ENCODE measurements at regions not wholly inside any gene's neighbourhood (a gene's known extent, or its start where the extent isn't known, plus 50 kb on each side); places are given as distances from the start of the nearest gene placed in this dataset.

DNA sequence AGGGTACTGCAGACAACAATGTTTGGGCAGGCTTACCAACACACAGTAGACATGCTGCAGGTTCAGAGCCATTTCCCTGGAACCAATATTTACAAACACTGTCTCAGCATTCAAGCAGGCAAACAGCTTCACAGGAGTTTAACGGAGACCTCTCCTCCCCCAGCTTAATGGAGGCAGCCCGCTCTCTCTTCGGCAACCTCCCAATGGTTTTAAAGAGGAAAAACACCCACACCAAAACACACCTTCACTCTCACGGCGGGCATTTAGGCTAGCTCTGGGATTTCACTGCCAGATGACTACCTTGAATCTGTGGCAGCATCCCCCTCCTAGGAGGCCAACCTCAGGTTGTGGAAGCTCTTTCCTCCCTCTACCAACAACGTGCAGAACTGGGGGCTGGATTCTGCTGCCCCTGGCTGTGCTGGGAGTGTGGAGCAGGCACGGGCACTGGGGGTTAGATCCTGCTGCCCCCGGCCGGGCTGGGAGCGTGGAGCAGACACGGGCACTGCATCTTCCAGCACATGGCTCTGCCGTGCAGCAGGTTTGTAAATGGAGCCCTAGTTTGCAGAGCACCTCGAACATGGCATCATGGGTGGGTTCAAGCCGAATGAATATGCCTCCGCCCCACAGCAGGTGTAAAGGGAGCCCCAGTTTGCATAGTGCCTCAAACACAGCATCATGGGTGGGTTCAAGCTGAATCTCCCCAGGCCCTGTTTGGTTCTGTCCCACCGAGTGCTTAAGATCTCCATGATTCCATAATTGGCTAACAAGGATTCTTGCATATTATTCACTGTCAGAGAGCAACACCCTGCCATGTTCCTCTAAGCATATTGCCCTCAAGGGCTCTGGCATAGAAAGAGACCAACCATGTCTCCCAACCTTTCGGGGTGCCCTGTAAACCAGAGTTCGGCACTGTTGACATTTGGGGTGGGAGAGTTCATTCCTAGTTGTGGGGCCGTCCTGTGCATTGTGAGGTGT lies 86.4 kb downstream of the RBFOX3 start:
- no peaks in the 10 kb centered on the region for H3K4me1 ChIP-seq (ENCODE audit: control insufficient read depth in 2 of 2, insufficient read depth in 2 of 2, low read length in 2 of 2)
- H3K27me3 ChIP-seq (ENCODE audit: control insufficient read depth in 2 of 2, insufficient read depth in 2 of 2, low read length in 2 of 2): peaks cover 8 to 17% of the 10 kb centered on the region in 2 donors
- H3K9me3 ChIP-seq (ENCODE audit: control insufficient read depth in 2 of 2, low read length in 2 of 2): no peaks in the 10 kb centered on the region
- no peak overlapping the region for H3K4me3 ChIP-seq (ENCODE audit: low read length in 2 of 2)
- H3K27ac ChIP-seq (ENCODE audit: low read depth in 2 of 2, low read length in 2 of 2): no peak overlapping the region
- H3K9ac ChIP-seq (ENCODE audit: low read depth in 1 of 2, low read length in 2 of 2): no peak overlapping the region
- H3K36me3 ChIP-seq (ENCODE audit: control insufficient read depth in 2 of 2, insufficient read depth in 2 of 2, low read length in 2 of 2): no peaks in the 10 kb centered on the region

DNA sequence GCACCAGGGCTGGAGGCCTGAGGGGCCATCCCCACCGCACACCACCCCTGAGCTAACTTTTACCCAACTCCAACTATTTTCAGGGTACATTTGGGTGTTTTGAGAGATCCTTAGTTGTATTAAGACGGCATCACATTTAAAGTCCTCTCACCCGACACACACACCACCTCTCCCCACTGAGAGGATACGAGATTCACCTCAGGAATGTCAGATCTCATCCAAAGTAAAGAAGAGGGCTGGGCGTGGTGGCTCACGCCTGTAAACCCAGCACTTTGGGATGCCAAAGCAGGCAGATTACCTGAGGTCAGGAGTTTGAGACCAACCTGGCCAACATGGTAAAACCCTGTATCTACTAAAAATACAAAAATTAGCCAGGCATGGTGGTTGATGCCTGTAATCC lies 88.4 kb downstream of the RBFOX3 start:
- H3K4me1 ChIP-seq (ENCODE audit: control insufficient read depth in 2 of 2, insufficient read depth in 2 of 2, low read length in 2 of 2): no peaks in the 10 kb centered on the region
- H3K36me3 ChIP-seq (ENCODE audit: control insufficient read depth in 2 of 2, insufficient read depth in 2 of 2, low read length in 2 of 2): no peaks in the 10 kb centered on the region
- H3K9me3 ChIP-seq (ENCODE audit: control insufficient read depth in 2 of 2, low read length in 2 of 2): no peaks in the 10 kb centered on the region
- H3K4me3 ChIP-seq (ENCODE audit: low read length in 2 of 2): no peak overlapping the region
- peaks cover 11 to 19% of the 10 kb centered on the region in 2 donors for H3K27me3 ChIP-seq (ENCODE audit: control insufficient read depth in 2 of 2, insufficient read depth in 2 of 2, low read length in 2 of 2)
- H3K9ac ChIP-seq (ENCODE audit: low read depth in 1 of 2, low read length in 2 of 2): no peak overlapping the region
- no peak overlapping the region for H3K27ac ChIP-seq (ENCODE audit: low read depth in 2 of 2, low read length in 2 of 2)

DNA sequence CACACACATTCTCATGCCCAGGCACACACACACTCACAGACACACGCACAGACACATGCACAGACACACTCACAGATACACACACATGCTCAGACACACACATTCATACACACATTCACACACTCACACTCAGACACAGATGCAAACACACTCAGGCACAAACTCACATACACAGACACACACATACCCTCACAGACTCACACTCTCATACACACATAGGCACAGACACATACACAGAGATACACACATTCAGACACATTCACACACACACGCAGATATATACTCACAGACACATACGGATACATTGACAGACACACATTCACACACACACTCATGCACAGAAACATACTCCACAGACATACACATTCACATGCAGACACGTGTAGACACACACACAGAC lies 89.6 kb downstream of the RBFOX3 start:
- H3K4me3 ChIP-seq (ENCODE audit: low read length in 2 of 2): no peak overlapping the region
- H3K27ac ChIP-seq (ENCODE audit: low read depth in 2 of 2, low read length in 2 of 2): no peak overlapping the region
- H3K27me3 ChIP-seq (ENCODE audit: control insufficient read depth in 2 of 2, insufficient read depth in 2 of 2, low read length in 2 of 2): peaks cover 12 to 19% of the 10 kb centered on the region in 2 donors
- H3K4me1 ChIP-seq (ENCODE audit: control insufficient read depth in 2 of 2, insufficient read depth in 2 of 2, low read length in 2 of 2): no peaks in the 10 kb centered on the region
- no peak overlapping the region for H3K9ac ChIP-seq (ENCODE audit: low read depth in 1 of 2, low read length in 2 of 2)
- no peaks in the 10 kb centered on the region for H3K9me3 ChIP-seq (ENCODE audit: control insufficient read depth in 2 of 2, low read length in 2 of 2)
- no peaks in the 10 kb centered on the region for H3K36me3 ChIP-seq (ENCODE audit: control insufficient read depth in 2 of 2, insufficient read depth in 2 of 2, low read length in 2 of 2)

DNA sequence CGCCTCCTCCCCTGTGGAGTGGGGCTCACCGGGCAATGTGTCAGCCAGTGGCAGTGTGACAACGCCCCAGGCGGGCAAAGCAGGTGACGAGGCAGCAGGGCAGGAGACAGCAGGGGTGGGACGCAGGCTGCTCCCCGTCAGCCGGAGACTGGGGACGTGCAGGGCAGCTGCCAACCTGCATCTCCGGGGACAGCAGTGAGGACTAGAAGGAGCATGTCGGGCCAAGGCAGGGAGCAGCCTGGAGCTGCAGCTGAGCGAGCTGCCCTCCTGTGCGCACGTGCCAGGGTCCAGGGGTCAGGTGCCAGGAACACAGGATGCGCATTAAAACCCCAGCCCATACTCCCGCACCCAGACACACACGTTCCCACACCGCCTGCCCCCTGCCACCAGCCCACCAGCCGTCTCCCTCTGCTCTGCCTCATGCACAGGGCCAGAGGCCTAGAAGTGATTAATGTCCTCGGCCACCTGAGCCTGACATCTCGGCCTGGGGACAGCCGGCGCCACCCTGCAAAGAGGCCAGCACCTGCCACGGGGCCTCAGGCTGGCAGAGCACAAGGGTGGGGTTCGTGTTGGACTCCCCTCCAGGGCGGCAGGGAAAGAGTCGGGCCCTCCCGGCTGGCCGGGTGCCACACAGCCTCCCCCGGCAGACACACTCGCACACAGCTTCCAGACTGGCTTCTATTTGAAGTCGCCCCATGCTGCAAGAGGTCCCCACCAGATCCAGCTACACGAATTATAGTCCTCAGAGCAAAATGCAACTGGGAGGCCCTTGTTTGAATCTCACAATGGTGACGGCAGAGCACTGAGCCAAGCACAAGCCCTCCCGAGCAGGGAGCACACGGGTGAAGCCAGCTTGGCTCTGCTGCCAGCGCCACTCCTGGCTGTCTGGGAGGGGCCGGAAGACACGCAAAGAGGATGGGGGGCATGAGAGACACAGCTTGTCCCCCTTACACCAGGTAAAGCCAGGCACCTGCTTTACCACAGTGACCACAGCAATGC lies 90.4 kb downstream of the RBFOX3 start:
- Histone ChIP-seq H3K9me3 (ENCODE audit: control insufficient read depth in 2 of 2, low read length in 2 of 2) (no peaks in the 10 kb centered on the region), H3K4me3 (ENCODE audit: low read length in 2 of 2) (no peak overlapping the region), H3K27me3 (ENCODE audit: control insufficient read depth in 2 of 2, insufficient read depth in 2 of 2, low read length in 2 of 2) (peaks cover 12 to 19% of the 10 kb centered on the region in 2 donors), H3K36me3 (ENCODE audit: control insufficient read depth in 2 of 2, insufficient read depth in 2 of 2, low read length in 2 of 2) (no peaks in the 10 kb centered on the region), H3K9ac (ENCODE audit: low read depth in 1 of 2, low read length in 2 of 2) (no peak overlapping the region), H3K27ac (ENCODE audit: low read depth in 2 of 2, low read length in 2 of 2) (no peak overlapping the region), H3K4me1 (ENCODE audit: control insufficient read depth in 2 of 2, insufficient read depth in 2 of 2, low read length in 2 of 2) (no peaks in the 10 kb centered on the region)

DNA sequence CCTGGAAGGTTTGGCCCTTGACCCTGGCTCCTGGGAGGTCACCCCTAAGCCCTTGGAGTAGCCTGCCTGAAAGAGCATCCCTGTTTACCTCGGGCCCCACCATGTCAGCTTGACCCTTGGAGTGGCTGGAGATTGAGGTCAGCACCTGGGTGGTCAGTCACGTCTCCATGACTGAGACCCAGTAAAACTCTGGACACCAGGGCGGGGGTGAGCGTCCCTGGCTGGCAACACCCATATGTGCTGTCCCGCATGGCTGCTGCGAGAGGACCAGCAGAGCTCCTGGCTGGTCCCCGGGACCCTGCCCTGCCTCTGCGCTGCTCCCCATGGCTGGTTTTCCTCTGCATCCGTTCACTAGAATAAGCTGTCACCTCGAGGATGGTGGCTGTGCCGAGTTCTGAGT lies 91.2 kb downstream of the RBFOX3 start:
- Histone ChIP-seq H3K27me3 (ENCODE audit: control insufficient read depth in 2 of 2, insufficient read depth in 2 of 2, low read length in 2 of 2) (peaks cover 9 to 19% of the 10 kb centered on the region in 2 donors), H3K36me3 (ENCODE audit: control insufficient read depth in 2 of 2, insufficient read depth in 2 of 2, low read length in 2 of 2) (no peaks in the 10 kb centered on the region), H3K4me1 (ENCODE audit: control insufficient read depth in 2 of 2, insufficient read depth in 2 of 2, low read length in 2 of 2) (no peaks in the 10 kb centered on the region), H3K4me3 (ENCODE audit: low read length in 2 of 2) (no peak overlapping the region), H3K9ac (ENCODE audit: low read depth in 1 of 2, low read length in 2 of 2) (no peak overlapping the region), H3K9me3 (ENCODE audit: control insufficient read depth in 2 of 2, low read length in 2 of 2) (no peaks in the 10 kb centered on the region), H3K27ac (ENCODE audit: low read depth in 2 of 2, low read length in 2 of 2) (no peak overlapping the region)

DNA sequence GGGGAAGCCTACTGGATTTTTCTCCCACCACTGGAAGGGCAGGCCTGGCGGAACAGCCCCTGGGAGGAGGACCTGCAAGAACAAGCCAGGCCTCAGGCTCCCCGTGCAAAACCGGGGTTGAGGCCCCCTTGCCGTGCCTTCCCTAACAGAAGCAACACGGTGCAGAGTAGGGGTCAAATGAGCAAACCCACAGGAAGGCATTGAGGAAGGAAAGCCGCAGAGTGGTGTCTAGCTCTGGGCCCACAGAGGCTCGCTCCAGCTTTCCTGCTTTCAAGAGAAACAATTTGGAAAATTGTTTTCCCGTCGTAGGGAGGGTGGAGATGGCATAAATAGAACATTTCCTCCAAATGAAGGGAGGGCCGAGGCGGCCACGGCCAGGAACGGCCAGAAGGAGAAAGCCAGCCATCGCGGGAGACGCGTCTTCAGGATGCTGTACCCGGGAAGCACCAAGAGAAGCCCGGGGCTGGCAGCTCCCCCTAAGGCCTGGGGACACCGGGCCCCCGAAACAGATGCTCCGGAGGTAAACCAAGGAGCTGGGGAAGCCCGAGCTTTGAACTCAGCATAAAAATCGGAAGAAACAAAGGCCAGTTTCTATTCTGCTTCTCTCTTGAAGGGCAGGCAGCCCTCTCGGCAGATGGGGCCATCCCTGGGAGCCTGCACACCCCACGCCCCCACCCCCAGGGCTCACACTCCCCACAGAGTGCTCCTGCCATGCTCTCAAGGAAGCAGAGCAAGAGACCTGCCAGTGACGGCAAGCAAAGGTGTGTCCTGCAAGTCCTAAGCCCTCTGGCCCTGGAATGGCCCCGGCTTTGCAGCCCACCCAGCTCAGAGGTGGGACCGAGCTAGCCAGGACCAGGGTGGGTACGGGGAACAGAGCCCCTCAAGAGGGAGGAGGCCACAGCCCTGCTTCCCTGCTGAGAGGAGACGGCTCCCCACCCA lies 92.0 kb downstream of the RBFOX3 start:
- H3K9me3 ChIP-seq (ENCODE audit: control insufficient read depth in 2 of 2, low read length in 2 of 2): no peaks in the 10 kb centered on the region
- H3K27me3 ChIP-seq (ENCODE audit: control insufficient read depth in 2 of 2, insufficient read depth in 2 of 2, low read length in 2 of 2): peaks cover 8 to 19% of the 10 kb centered on the region in 2 donors
- no peak overlapping the region for H3K27ac ChIP-seq (ENCODE audit: low read depth in 2 of 2, low read length in 2 of 2)
- no peak overlapping the region for H3K9ac ChIP-seq (ENCODE audit: low read depth in 1 of 2, low read length in 2 of 2)
- H3K4me1 ChIP-seq (ENCODE audit: control insufficient read depth in 2 of 2, insufficient read depth in 2 of 2, low read length in 2 of 2): no peaks in the 10 kb centered on the region
- H3K36me3 ChIP-seq (ENCODE audit: control insufficient read depth in 2 of 2, insufficient read depth in 2 of 2, low read length in 2 of 2): no peaks in the 10 kb centered on the region
- H3K4me3 ChIP-seq (ENCODE audit: low read length in 2 of 2): no peak overlapping the region

DNA sequence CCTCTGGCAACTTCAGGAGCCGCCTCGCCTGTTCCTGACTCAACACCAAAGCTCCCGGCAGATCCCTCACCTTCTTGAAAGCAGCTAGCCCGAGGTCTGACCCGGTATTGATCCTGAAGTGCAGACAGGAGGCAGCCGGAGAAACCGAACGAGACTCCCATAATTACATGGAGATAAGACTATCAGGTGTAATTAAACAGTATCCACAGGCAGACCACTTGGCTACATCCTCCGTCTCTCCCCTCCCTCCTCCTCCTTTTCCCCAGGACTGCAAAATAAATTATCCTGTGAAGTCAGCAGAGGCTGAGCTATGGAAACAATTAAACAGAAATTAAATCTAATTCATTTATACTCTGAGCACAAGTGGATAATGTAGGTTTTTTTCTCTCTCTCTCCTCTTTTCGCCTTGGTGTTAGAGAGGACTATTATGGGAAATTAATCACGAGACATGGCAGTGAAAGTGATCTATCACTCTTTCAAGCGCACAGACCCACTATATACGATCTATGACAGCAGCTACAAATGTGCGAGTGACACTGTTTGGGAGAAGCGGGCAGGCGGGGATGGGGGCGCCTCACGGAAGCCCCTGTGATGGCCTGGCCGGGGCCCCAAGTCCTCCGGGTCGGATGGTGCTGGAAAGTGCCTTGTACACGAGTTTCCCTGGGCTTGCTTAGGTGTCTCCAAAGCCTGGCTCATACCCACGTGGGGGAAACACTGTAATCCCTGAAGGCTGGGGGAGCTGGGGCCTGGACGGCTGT lies 92.8 kb downstream of the RBFOX3 start:
- peaks cover 8 to 13% of the 10 kb centered on the region in 2 donors for H3K27me3 ChIP-seq (ENCODE audit: control insufficient read depth in 2 of 2, insufficient read depth in 2 of 2, low read length in 2 of 2)
- no peak overlapping the region for H3K9ac ChIP-seq (ENCODE audit: low read depth in 1 of 2, low read length in 2 of 2)
- no peak overlapping the region for H3K4me3 ChIP-seq (ENCODE audit: low read length in 2 of 2)
- H3K27ac ChIP-seq (ENCODE audit: low read depth in 2 of 2, low read length in 2 of 2): no peak overlapping the region
- H3K4me1 ChIP-seq (ENCODE audit: control insufficient read depth in 2 of 2, insufficient read depth in 2 of 2, low read length in 2 of 2): no peaks in the 10 kb centered on the region
- no peaks in the 10 kb centered on the region for H3K36me3 ChIP-seq (ENCODE audit: control insufficient read depth in 2 of 2, insufficient read depth in 2 of 2, low read length in 2 of 2)
- H3K9me3 ChIP-seq (ENCODE audit: control insufficient read depth in 2 of 2, low read length in 2 of 2): no peaks in the 10 kb centered on the region

DNA sequence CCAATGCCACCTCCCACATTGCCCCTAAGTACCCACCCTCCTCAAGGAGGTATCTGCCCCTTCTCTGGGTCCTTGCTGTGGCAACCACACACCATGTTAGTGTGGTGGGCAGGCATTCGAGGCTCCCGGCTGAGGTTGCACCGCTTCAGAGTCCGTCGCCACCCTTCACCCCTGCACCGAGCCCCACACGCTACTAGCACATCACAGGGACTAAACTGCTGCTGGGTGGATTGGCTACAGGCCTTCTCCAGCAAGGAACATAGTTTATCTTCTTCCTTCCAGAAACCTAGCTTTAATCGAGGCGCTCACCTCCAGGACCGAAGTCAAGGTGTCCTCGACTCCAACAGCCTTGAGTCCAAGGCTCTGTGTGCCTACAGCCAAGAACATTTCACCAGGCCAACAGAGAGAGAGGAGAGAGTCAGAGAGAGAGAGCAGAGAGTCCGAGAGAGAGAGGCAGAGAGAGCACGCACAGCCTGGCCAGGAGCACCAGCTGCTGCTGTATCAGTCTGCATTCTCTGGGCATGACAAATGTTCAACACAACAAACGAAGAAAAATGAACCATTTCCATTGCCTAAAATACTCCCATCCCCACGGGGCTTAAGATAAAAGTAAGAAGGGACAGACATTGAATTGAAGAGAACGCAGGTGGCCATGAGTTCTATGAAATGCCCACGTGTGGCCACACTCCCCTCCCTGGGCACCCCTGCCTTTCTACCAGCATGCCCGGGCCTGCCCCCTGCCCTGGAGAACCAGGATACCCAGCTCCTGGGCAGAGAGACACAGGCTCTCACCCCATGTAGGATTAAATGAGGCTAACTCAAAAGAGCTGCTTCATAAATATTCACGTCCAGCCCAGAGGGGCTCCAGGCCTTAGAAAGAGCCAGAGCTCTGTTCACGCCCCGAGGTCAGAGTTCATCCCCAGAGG lies 94.9 kb downstream of the RBFOX3 start:
- Histone ChIP-seq H3K27me3 (ENCODE audit: control insufficient read depth in 2 of 2, insufficient read depth in 2 of 2, low read length in 2 of 2) (peaks cover 4 to 6% of the 10 kb centered on the region in 2 donors), H3K4me3 (ENCODE audit: low read length in 2 of 2) (no peak overlapping the region), H3K36me3 (ENCODE audit: control insufficient read depth in 2 of 2, insufficient read depth in 2 of 2, low read length in 2 of 2) (no peaks in the 10 kb centered on the region), H3K4me1 (ENCODE audit: control insufficient read depth in 2 of 2, insufficient read depth in 2 of 2, low read length in 2 of 2) (no peaks in the 10 kb centered on the region), H3K9ac (ENCODE audit: low read depth in 1 of 2, low read length in 2 of 2) (no peak overlapping the region), H3K27ac (ENCODE audit: low read depth in 2 of 2, low read length in 2 of 2) (no peak overlapping the region), H3K9me3 (ENCODE audit: control insufficient read depth in 2 of 2, low read length in 2 of 2) (no peaks in the 10 kb centered on the region)
